ENCODE measurements at regions not wholly inside any gene's neighbourhood (a gene's known extent, or its start where the extent isn't known, plus 50 kb on each side); places are given as distances from the start of the nearest gene placed in this dataset.

DNA sequence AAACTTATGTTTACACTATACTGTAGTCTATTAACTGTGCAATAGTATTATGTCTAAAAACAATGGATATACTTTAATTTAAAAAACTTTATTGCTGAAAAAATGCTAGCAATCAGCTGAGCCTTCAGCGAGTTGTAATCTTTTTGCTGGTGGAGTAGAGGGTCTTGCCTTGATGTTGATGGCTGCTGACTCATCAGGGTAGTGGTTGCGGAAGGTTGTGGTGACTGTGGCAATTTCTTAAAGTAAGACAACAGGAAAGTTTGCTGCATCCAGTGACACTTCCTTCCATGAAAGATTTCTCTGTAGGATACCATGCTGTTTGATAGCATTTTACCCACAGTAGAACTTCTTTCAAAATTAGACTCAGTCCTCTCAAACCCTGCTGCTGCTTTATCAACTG is 234.7 kb upstream of the CSF3R start:
- no peak overlapping the region for H3K4me3 ChIP-seq (ENCODE audit: low read depth in 1 of 3, low read length in 3 of 3)
- no peaks in the 10 kb centered on the region for H3K9me3 ChIP-seq (ENCODE audit: control insufficient read depth in 4 of 4, low read length in 3 of 4)
- peaks cover 0 to 7% (median 2%) of the 10 kb centered on the region in 4 donors for H3K27me3 ChIP-seq (ENCODE audit: control insufficient read depth in 4 of 4, insufficient read depth in 4 of 4, low read length in 3 of 4)
- TF ChIP-seq, protein P1, sequence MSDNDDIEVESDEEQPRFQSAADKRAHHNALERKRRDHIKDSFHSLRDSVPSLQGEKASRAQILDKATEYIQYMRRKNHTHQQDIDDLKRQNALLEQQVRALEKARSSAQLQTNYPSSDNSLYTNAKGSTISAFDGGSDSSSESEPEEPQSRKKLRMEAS (IDR thresholded peaks at IDR 0.05) = no peak
- no peak for TF ChIP-seq RAD21 (IDR thresholded peaks at IDR 0.05)
- H3K27ac ChIP-seq (ENCODE audit: low read depth in 1 of 2, low read length in 2 of 2) = no peak overlapping the region
- no peaks in the 10 kb centered on the region for H3K36me3 ChIP-seq (ENCODE audit: control insufficient read depth in 4 of 4, insufficient read depth in 3 of 4, low read depth in 1 of 4, low read length in 3 of 4)
- 60% methylated on average over 2 of the region's 2 CpGs for WGBS
- H3K4me1 ChIP-seq (ENCODE audit: control insufficient read depth in 4 of 4, insufficient read depth in 4 of 4, low read length in 3 of 4) = no peaks in the 10 kb centered on the region
- H3K9ac ChIP-seq (ENCODE audit: low read depth in 1 of 2, low read length in 2 of 2) = no peak overlapping the region
- no peak for DNase-seq (ENCODE audit: low spot score)

- TF ChIP-seq RXRA (IDR thresholded peaks at IDR 0.05) = no peak
- TF ChIP-seq EGR1 (IDR thresholded peaks at IDR 0.05; ENCODE audit: low read depth in 2 of 2) = no peak
- TF ChIP-seq HNF4G (IDR thresholded peaks at IDR 0.05) = no peak
- TF ChIP-seq, protein P2, sequence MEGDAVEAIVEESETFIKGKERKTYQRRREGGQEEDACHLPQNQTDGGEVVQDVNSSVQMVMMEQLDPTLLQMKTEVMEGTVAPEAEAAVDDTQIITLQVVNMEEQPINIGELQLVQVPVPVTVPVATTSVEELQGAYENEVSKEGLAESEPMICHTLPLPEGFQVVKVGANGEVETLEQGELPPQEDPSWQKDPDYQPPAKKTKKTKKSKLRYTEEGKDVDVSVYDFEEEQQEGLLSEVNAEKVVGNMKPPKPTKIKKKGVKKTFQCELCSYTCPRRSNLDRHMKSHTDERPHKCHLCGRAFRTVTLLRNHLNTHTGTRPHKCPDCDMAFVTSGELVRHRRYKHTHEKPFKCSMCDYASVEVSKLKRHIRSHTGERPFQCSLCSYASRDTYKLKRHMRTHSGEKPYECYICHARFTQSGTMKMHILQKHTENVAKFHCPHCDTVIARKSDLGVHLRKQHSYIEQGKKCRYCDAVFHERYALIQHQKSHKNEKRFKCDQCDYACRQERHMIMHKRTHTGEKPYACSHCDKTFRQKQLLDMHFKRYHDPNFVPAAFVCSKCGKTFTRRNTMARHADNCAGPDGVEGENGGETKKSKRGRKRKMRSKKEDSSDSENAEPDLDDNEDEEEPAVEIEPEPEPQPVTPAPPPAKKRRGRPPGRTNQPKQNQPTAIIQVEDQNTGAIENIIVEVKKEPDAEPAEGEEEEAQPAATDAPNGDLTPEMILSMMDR (IDR thresholded peaks at IDR 0.05; ENCODE audit: low read depth, low read length, missing input control) = no peak
- no peak for TF ChIP-seq FOXA2 (IDR thresholded peaks at IDR 0.05)
- no peak for TF ChIP-seq FOXA1 (IDR thresholded peaks at IDR 0.05)
- TF ChIP-seq, protein P1 (IDR thresholded peaks at IDR 0.05) = no peak
- no peak for TF ChIP-seq NR2F2 (IDR thresholded peaks at IDR 0.05)
- no peak for TF ChIP-seq SP1 (IDR thresholded peaks at IDR 0.05)
- TF ChIP-seq, protein P3, sequence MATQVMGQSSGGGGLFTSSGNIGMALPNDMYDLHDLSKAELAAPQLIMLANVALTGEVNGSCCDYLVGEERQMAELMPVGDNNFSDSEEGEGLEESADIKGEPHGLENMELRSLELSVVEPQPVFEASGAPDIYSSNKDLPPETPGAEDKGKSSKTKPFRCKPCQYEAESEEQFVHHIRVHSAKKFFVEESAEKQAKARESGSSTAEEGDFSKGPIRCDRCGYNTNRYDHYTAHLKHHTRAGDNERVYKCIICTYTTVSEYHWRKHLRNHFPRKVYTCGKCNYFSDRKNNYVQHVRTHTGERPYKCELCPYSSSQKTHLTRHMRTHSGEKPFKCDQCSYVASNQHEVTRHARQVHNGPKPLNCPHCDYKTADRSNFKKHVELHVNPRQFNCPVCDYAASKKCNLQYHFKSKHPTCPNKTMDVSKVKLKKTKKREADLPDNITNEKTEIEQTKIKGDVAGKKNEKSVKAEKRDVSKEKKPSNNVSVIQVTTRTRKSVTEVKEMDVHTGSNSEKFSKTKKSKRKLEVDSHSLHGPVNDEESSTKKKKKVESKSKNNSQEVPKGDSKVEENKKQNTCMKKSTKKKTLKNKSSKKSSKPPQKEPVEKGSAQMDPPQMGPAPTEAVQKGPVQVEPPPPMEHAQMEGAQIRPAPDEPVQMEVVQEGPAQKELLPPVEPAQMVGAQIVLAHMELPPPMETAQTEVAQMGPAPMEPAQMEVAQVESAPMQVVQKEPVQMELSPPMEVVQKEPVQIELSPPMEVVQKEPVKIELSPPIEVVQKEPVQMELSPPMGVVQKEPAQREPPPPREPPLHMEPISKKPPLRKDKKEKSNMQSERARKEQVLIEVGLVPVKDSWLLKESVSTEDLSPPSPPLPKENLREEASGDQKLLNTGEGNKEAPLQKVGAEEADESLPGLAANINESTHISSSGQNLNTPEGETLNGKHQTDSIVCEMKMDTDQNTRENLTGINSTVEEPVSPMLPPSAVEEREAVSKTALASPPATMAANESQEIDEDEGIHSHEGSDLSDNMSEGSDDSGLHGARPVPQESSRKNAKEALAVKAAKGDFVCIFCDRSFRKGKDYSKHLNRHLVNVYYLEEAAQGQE (IDR thresholded peaks at IDR 0.05) = no peak
- no peak for TF ChIP-seq RAD21 (IDR thresholded peaks at IDR 0.05)
- no peak for TF ChIP-seq JUND (IDR thresholded peaks at IDR 0.05)
- TF ChIP-seq GABPA (IDR thresholded peaks at IDR 0.05 in 1 of 2, conservative IDR thresholded peaks at IDR 0.05 in 1 of 2) = no peak
- TF ChIP-seq, protein P4, sequence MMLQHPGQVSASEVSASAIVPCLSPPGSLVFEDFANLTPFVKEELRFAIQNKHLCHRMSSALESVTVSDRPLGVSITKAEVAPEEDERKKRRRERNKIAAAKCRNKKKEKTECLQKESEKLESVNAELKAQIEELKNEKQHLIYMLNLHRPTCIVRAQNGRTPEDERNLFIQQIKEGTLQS (IDR thresholded peaks at IDR 0.05) = no peak
- TF ChIP-seq TAF1 (conservative IDR thresholded peaks at IDR 0.05) = no peak
- TF ChIP-seq YY1 (IDR thresholded peaks at IDR 0.05) = no peak
- TF ChIP-seq HNF4A (conservative IDR thresholded peaks at IDR 0.05) = no peak
- Histone ChIP-seq H3K9ac (ENCODE audit: low read depth in 1 of 2, low read length in 2 of 2) (no peak overlapping the region), H3K36me3 (ENCODE audit: control insufficient read depth in 4 of 4, insufficient read depth in 3 of 4, low read depth in 1 of 4, low read length in 3 of 4) (no peaks in the 10 kb centered on the region), H3K27me3 (ENCODE audit: control insufficient read depth in 4 of 4, insufficient read depth in 4 of 4, low read length in 3 of 4) (peaks cover 0 to 12% (median 2%) of the 10 kb centered on the region in 4 donors), H3K4me3 (ENCODE audit: low read depth in 1 of 3, low read length in 3 of 3) (no peak overlapping the region), H3K27ac (ENCODE audit: low read depth in 1 of 2, low read length in 2 of 2) (no peak overlapping the region), H3K4me1 (ENCODE audit: control insufficient read depth in 4 of 4, insufficient read depth in 4 of 4, low read length in 3 of 4) (no peaks in the 10 kb centered on the region), H3K9me3 (ENCODE audit: control insufficient read depth in 4 of 4, low read length in 3 of 4) (no peaks in the 10 kb centered on the region)
- no peak for DNase-seq (ENCODE audit: low spot score)
- WGBS = 67% methylated on average over 2 of the region's 2 CpGs
Observed at GRCh38 chr1:36715797-36716196, 233.1 kb upstream of the CSF3R start.

All from liver (tissue), 8 donors.